Endothelial cell (in vitro differentiated cells): ENCODE measurements at regions not wholly inside any gene's neighbourhood (a gene's known extent, or its start where the extent isn't known, plus 50 kb on each side); places are given as distances from the start of the nearest gene placed in this dataset.

ENCODE experiments used
- DNase-seq: peaks from one replicate; pipeline ENCODE4 v3.0.0; 2021; ENCODE audit warnings: low spot score
- H3K27ac Mint-ChIP-seq: one replicate; pipeline ENCODE4 v1.8.0; 2021; ENCODE audit warnings: mixed read lengths, inconsistent platforms; ENCODE audit not compliant: unreplicated experiment
- H3K27me3 Mint-ChIP-seq: one replicate; pipeline ENCODE4 v1.8.0; 2021; ENCODE audit warnings: mild to moderate bottlenecking, moderate library complexity, mixed read lengths, inconsistent platforms; ENCODE audit not compliant: unreplicated experiment
- H3K36me3 Mint-ChIP-seq: one replicate; pipeline ENCODE4 v1.8.0; 2021; ENCODE audit warnings: mild to moderate bottlenecking, low read depth, mixed read lengths, inconsistent platforms; ENCODE audit not compliant: unreplicated experiment
- H3K4me1 Mint-ChIP-seq: one replicate; pipeline ENCODE4 v1.8.0; 2021; ENCODE audit warnings: mild to moderate bottlenecking, mixed read lengths, inconsistent platforms; ENCODE audit not compliant: unreplicated experiment
- H3K4me3 Mint-ChIP-seq: one replicate; pipeline ENCODE4 v1.8.0; 2021; ENCODE audit warnings: mild to moderate bottlenecking, mixed read lengths, inconsistent platforms; ENCODE audit not compliant: unreplicated experiment
- H3K9me3 Mint-ChIP-seq: one replicate; pipeline ENCODE4 v1.8.0; 2021; ENCODE audit warnings: mixed read lengths, inconsistent platforms; ENCODE audit not compliant: unreplicated experiment
- TF ChIP-seq, protein P1 (sequence below): fragments of 200-600 bp; sonication (generic); IDR thresholded peaks from one replicate; pipeline ENCODE4 v1.5.0; 2021; ENCODE audit warnings: antibody characterized with exemption; ENCODE audit not compliant: unreplicated experiment

DNA sequence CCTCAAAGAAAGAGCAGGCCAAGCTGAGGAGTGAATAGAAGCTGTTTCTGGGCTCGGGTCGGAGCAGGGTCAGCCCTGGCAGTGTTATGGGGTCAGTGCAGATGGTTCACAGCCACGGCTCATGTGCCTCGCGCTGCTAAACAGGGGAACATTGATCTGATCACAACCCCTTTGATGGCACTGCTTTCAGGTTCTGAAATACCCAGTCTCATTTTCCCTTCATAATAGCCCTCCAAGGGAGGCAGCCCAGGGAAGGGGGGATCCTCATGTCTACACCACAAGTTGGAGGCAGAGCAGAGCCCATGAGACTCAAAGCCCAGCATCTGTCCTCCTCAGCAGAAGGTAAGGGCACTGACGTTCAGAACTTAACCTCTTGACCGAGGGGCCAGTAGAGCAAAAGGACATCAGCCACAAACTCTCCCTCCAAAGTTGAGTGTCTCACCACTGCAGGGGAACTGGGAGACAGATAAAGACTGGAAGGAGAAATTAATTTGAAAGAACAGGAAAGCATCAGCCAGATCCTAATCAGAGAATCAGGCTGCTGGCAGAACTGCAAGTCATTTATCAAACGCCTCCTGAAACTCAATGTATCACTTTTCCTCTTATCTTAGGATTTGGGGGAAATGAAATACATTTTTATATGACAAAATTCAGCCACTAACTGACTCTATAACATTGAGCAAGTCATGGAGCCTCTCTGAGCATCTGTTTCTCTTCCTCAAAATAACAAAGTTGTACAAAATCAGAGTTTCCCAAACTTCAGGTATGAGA, 110.6 kb downstream of the SH3TC2 start:
- H3K27ac Mint-ChIP-seq: no peak overlapping the region
- H3K9me3 Mint-ChIP-seq: no peaks in the 10 kb centered on the region
- TF ChIP-seq, protein P1, sequence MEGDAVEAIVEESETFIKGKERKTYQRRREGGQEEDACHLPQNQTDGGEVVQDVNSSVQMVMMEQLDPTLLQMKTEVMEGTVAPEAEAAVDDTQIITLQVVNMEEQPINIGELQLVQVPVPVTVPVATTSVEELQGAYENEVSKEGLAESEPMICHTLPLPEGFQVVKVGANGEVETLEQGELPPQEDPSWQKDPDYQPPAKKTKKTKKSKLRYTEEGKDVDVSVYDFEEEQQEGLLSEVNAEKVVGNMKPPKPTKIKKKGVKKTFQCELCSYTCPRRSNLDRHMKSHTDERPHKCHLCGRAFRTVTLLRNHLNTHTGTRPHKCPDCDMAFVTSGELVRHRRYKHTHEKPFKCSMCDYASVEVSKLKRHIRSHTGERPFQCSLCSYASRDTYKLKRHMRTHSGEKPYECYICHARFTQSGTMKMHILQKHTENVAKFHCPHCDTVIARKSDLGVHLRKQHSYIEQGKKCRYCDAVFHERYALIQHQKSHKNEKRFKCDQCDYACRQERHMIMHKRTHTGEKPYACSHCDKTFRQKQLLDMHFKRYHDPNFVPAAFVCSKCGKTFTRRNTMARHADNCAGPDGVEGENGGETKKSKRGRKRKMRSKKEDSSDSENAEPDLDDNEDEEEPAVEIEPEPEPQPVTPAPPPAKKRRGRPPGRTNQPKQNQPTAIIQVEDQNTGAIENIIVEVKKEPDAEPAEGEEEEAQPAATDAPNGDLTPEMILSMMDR: no peak
- H3K4me3 Mint-ChIP-seq: no peak overlapping the region
- DNase-seq: no peak
- no peaks in the 10 kb centered on the region for H3K4me1 Mint-ChIP-seq
- no peaks in the 10 kb centered on the region for H3K36me3 Mint-ChIP-seq
- peaks cover 3% of the 10 kb centered on the region for H3K27me3 Mint-ChIP-seq

DNA sequence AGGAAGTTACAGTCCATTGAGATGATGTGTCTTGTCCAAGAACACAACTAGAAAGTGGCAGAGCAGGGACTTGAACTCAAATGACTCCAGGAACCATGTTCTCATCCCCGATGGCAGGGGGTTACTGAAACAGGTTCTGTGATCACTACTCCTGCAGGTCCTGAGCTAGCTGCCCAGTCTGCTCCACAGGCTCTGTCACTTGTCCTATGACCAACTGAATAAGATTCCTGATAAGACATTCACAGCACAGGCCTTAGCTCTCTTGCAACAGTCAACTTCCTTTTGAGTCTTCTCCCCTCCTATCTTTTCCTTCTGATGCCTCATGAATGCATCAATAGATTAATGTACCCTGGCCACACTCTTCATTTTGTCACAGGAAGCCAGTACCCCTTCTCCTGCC, 109.2 kb downstream of the SH3TC2 start:
- TF ChIP-seq, protein P1: no peak
- H3K4me1 Mint-ChIP-seq: no peaks in the 10 kb centered on the region
- peaks cover 6% of the 10 kb centered on the region for H3K27me3 Mint-ChIP-seq
- DNase-seq: no peak
- H3K9me3 Mint-ChIP-seq: no peaks in the 10 kb centered on the region
- no peak overlapping the region for H3K27ac Mint-ChIP-seq
- H3K4me3 Mint-ChIP-seq: no peak overlapping the region
- no peaks in the 10 kb centered on the region for H3K36me3 Mint-ChIP-seq
